MCF 10A (cell line): ENCODE measurements at regions not wholly inside any gene's neighbourhood (a gene's known extent, or its start where the extent isn't known, plus 50 kb on each side); places are given as distances from the start of the nearest gene placed in this dataset.

Experiments used
- BruUV-seq: library from RNA; stranded (reverse); fragments of 400-500 nt; replicated peaks from 2 replicates; lab custom pipeline; 2021; lab: Mats Ljungman, UMichigan
- CTCF ChIA-PET: fragments of 300-600 bp; sonication (Branson Sonifier 250); formaldehyde crosslinking; extraction: SDS; loops from one replicate; lab custom pipeline; 2021; ENCODE audit warnings: antibody characterized with exemption, inconsistent platforms; lab: Yijun Ruan, JAX
- POLR2A ChIA-PET: fragments of 300-600, 350-650 bp; sonication (Branson Sonifier 250); formaldehyde crosslinking; extraction: SDS; loops from one replicate; lab custom pipeline; 2020; ENCODE audit warnings: antibody characterized with exemption, inconsistent platforms; lab: Yijun Ruan, JAX
- DNase-seq: peaks from one replicate; pipeline ENCODE4 v3.0.0-alpha.2; 2018; ENCODE audit not compliant: unreplicated experiment
- H3K27ac Mint-ChIP-seq: one replicate; pipeline ENCODE4 v1.8.0; 2022; ENCODE audit warnings: mild to moderate bottlenecking, low read depth, mixed read lengths; ENCODE audit not compliant: unreplicated experiment
- H3K27me3 Mint-ChIP-seq: one replicate; pipeline ENCODE4 v1.8.0; 2022; ENCODE audit warnings: mixed read lengths; ENCODE audit not compliant: insufficient read depth, unreplicated experiment
- H3K36me3 Mint-ChIP-seq: one replicate; pipeline ENCODE4 v1.8.0; 2022; ENCODE audit warnings: mild to moderate bottlenecking, moderate library complexity, mixed read lengths; ENCODE audit not compliant: insufficient read depth, unreplicated experiment
- H3K4me1 Mint-ChIP-seq: one replicate; pipeline ENCODE4 v1.8.0; 2022; ENCODE audit warnings: mixed read lengths; ENCODE audit not compliant: insufficient read depth, unreplicated experiment
- H3K4me3 Mint-ChIP-seq: one replicate; pipeline ENCODE4 v1.8.0; 2022; ENCODE audit warnings: mild to moderate bottlenecking, moderate library complexity, mixed read lengths; ENCODE audit not compliant: unreplicated experiment
- H3K9me3 Mint-ChIP-seq: one replicate; pipeline ENCODE4 v1.8.0; 2022; ENCODE audit warnings: mixed read lengths; ENCODE audit not compliant: unreplicated experiment
- CTCF ChIP-seq: fragments of 200-600 bp; IDR thresholded peaks from one replicate; pipeline ENCODE4 v1.8.0; 2022; ENCODE audit warnings: antibody characterized with exemption, mild to moderate bottlenecking; ENCODE audit not compliant: unreplicated experiment
- intact Hi-C: fragments of 100-400 bp; cut with micrococcal nuclease; formaldehyde crosslinking; loops from 2 replicates; pipeline ENCODE4 v1.14.1; 2022

- Mint-ChIP-seq H3K9me3 (no peaks in the 10 kb centered on the region), H3K4me3 (no peak overlapping the region), H3K27ac (no peak overlapping the region), H3K36me3 (no peaks in the 10 kb centered on the region), H3K4me1 (peaks cover 10% of the 10 kb centered on the region), H3K27me3 (no peaks in the 10 kb centered on the region)
- intact Hi-C loops, result loop anchor here (1.0 to 10.0 kb wide), 9 partner anchors 123 to 1013 kb away; partner anchors contain the start of gene RND3
- POLR2A ChIA-PET, result interaction anchor here (0.6 to 1.5 kb wide), 8 partner anchors 8 to 302 kb away, joined by 3 to 8 read pairs (median 4); no protein-coding TSS in a partner anchor
- TF ChIP-seq CTCF, result no peak
- no TSS peak for BruUV-seq
- no peak for DNase-seq
- CTCF ChIA-PET, result interaction anchor here (0.6 to 1.8 kb wide), 17 partner anchors 9 to 1018 kb away, joined by 3 to 12 read pairs (median 3); no protein-coding TSS in a partner anchor
Measured at GRCh38 chr2:150609831-150610582, 122.5 kb upstream of the RND3 start.

GRCh38 chr2:150608341-150608740, 120.9 kb upstream of the RND3 start:
- intact Hi-C loops, result no loop called here
- BruUV-seq, result no TSS peak
- ChIA-PET POLR2A (interaction anchor here (2.0 kb wide), 1 partner anchor 123 kb away, joined by 5 read pairs; no protein-coding TSS in a partner anchor), CTCF (interaction anchor here (0.6 to 1.1 kb wide), 3 partner anchors 309 to 809 kb away, joined by 3 to 6 read pairs (median 5); no protein-coding TSS in a partner anchor)
- Mint-ChIP-seq H3K4me3 (no peak overlapping the region), H3K9me3 (no peaks in the 10 kb centered on the region), H3K27ac (no peak overlapping the region), H3K27me3 (no peaks in the 10 kb centered on the region), H3K36me3 (no peaks in the 10 kb centered on the region), H3K4me1 (peaks cover 10% of the 10 kb centered on the region)
- TF ChIP-seq CTCF, result no peak
- no peak for DNase-seq

GRCh38 chr2:150607390-150607811, 119.9 kb upstream of the RND3 start:
- intact Hi-C loops, result no loop called here
- DNase-seq, result no peak
- H3K27me3 Mint-ChIP-seq, result no peaks in the 10 kb centered on the region
- POLR2A ChIA-PET, result interaction anchor here (0.6 to 2.0 kb wide), 3 partner anchors 81 to 475 kb away, joined by 3 to 5 read pairs (median 4); no protein-coding TSS in a partner anchor
- H3K4me3 Mint-ChIP-seq, result no peak overlapping the region
- TF ChIP-seq CTCF, result no peak
- CTCF ChIA-PET, result interaction anchor here (0.5 to 0.6 kb wide), 3 partner anchors 107 to 631 kb away, joined by 3 to 4 read pairs (median 3); no protein-coding TSS in a partner anchor
- no peak overlapping the region for H3K27ac Mint-ChIP-seq
- H3K36me3 Mint-ChIP-seq, result no peaks in the 10 kb centered on the region
- no TSS peak for BruUV-seq
- H3K4me1 Mint-ChIP-seq, result peaks cover 10% of the 10 kb centered on the region
- no peaks in the 10 kb centered on the region for H3K9me3 Mint-ChIP-seq

GRCh38 chr2:150606380-150607060, 119.1 kb upstream of the RND3 start:
- peaks cover 14% of the 10 kb centered on the region for H3K4me1 Mint-ChIP-seq
- TF ChIP-seq CTCF, result no peak
- no peak overlapping the region for H3K4me3 Mint-ChIP-seq
- ChIA-PET CTCF (interaction anchor here (0.5 to 0.6 kb wide), 3 partner anchors 14 to 632 kb away, joined by 3 read pairs; no protein-coding TSS in a partner anchor), POLR2A (interaction anchor here (0.6 to 0.8 kb wide), 4 partner anchors 17 to 475 kb away, joined by 3 to 4 read pairs (median 3); no protein-coding TSS in a partner anchor)
- H3K27ac Mint-ChIP-seq, result no peak overlapping the region
- DNase-seq, result no peak
- H3K9me3 Mint-ChIP-seq, result no peaks in the 10 kb centered on the region
- intact Hi-C loops, result no loop called here
- H3K27me3 Mint-ChIP-seq, result no peaks in the 10 kb centered on the region
- H3K36me3 Mint-ChIP-seq, result no peaks in the 10 kb centered on the region
- BruUV-seq, result no TSS peak
